Astrocyte (in vitro differentiated cells and primary cell): ENCODE measurements at regions not wholly inside any gene's neighbourhood (a gene's known extent, or its start where the extent isn't known, plus 50 kb on each side); places are given as distances from the start of the nearest gene placed in this dataset.

Experiments
- DNase-seq: peaks from one replicate; pipeline ENCODE4 v3.0.0-alpha.2; 2010; ENCODE audit warnings: low read depth
- FAIRE-seq: peaks from 2 replicates; lab custom pipeline; 2011; peaks lifted over from hg19 to GRCh38; lab: Jason Lieb, UNC
- H2AFZ ChIP-seq: 2 replicates; pipeline ENCODE4 v1.6.0; 2012; ENCODE audit warnings: low read depth, low read length, inconsistent platforms
- H3K27ac ChIP-seq: 2 replicates; pipeline ENCODE4 v1.5.1; 2011; ENCODE audit warnings: low read depth, low read length, inconsistent platforms
- H3K27me3 ChIP-seq: 2 replicates; pipeline ENCODE4 v1.6.0; 2011; ENCODE audit warnings: low read length, inconsistent platforms; ENCODE audit not compliant: insufficient read depth
- H3K36me3 ChIP-seq: 2 replicates; pipeline ENCODE4 v1.5.1; 2011; ENCODE audit warnings: low read length, inconsistent platforms; ENCODE audit not compliant: insufficient read depth
- H3K4me1 ChIP-seq: 2 replicates; pipeline ENCODE4 v1.5.1; 2011; ENCODE audit warnings: low read length, inconsistent platforms; ENCODE audit not compliant: insufficient read depth
- H3K4me2 ChIP-seq: 2 replicates; pipeline ENCODE4 v1.6.0; 2012; ENCODE audit warnings: low read length, inconsistent platforms
- H3K4me3 ChIP-seq: 2 replicates; pipeline ENCODE4 v1.5.1; 2011; ENCODE audit warnings: low read depth, mild to moderate bottlenecking, low read length, inconsistent platforms; ENCODE audit not compliant: insufficient read depth
- H3K79me2 ChIP-seq: 2 replicates; pipeline ENCODE4 v1.6.0; 2012; ENCODE audit warnings: mild to moderate bottlenecking, low read length, inconsistent platforms; ENCODE audit not compliant: insufficient read depth
- H3K9ac ChIP-seq: 2 replicates; pipeline ENCODE4 v1.6.0; 2012; ENCODE audit warnings: mild to moderate bottlenecking, low read length, inconsistent platforms
- H3K9me3 ChIP-seq: 2 replicates; pipeline ENCODE4 v1.5.1; 2012; ENCODE audit warnings: low read depth, mild to moderate bottlenecking, low read length, inconsistent platforms; ENCODE audit not compliant: insufficient read depth
- H4K20me1 ChIP-seq: 2 replicates; pipeline ENCODE4 v1.6.0; 2012; ENCODE audit warnings: low read length, inconsistent platforms; ENCODE audit not compliant: insufficient read depth
- H3K27ac Mint-ChIP-seq: one replicate; pipeline ENCODE4 v1.8.0; 2021; ENCODE audit warnings: mild to moderate bottlenecking, mixed read lengths; ENCODE audit not compliant: unreplicated experiment
- H3K27me3 Mint-ChIP-seq: one replicate; pipeline ENCODE4 v1.8.0; 2021; ENCODE audit warnings: low read depth, mixed read lengths; ENCODE audit not compliant: unreplicated experiment
- H3K36me3 Mint-ChIP-seq: one replicate; pipeline ENCODE4 v1.8.0; 2021; ENCODE audit warnings: low read depth, mixed read lengths; ENCODE audit not compliant: unreplicated experiment
- H3K4me1 Mint-ChIP-seq: one replicate; pipeline ENCODE4 v1.8.0; 2021; ENCODE audit warnings: low read depth, mixed read lengths; ENCODE audit not compliant: unreplicated experiment
- H3K4me3 Mint-ChIP-seq: one replicate; pipeline ENCODE4 v1.8.0; 2021; ENCODE audit warnings: mild to moderate bottlenecking, moderate library complexity, mixed read lengths; ENCODE audit not compliant: unreplicated experiment
- H3K9me3 Mint-ChIP-seq: one replicate; pipeline ENCODE4 v1.8.0; 2021; ENCODE audit warnings: mild to moderate bottlenecking, mixed read lengths; ENCODE audit not compliant: unreplicated experiment
- EZH2 ChIP-seq: IDR thresholded peaks from 2 replicates; pipeline ENCODE4 v1.6.1; 2012; ENCODE audit warnings: mild to moderate bottlenecking, low read length, inconsistent platforms; ENCODE audit not compliant: insufficient read depth
- TF ChIP-seq, protein P1 (sequence below): IDR thresholded peaks from 2 replicates; pipeline ENCODE4 v1.5.1; 2011; ENCODE audit warnings: low read depth, mild to moderate bottlenecking, inconsistent platforms, low read length, moderate library complexity; ENCODE audit not compliant: insufficient read depth

DNA sequence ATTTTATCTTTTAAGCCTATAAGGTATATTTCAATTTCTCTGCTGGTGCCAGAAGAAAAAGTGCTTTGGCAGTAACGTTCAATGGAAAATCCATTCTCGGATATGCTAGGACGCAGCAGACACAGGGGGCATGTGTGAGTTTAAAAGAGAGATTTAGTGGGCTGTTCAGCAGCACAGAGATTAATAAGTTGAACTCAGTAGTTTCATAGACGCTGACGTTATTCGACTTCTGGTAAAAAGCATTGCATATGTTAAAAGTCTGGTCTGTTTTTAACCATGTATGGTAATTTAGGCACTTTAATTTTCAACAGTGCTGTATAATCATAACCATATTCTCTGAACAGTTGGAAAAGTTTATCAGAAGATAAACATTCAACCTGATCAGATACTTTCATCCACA lies 99.6 kb downstream of the ATP6V1G3 start:
- Histone ChIP-seq H3K4me1 (peaks cover 20% of the 10 kb centered on the region), H3K4me2 (no peak overlapping the region), H2AFZ (no peak overlapping the region), H3K9me3 (no peaks in the 10 kb centered on the region), H3K27ac (no peak overlapping the region), H3K36me3 (no peaks in the 10 kb centered on the region), H3K27me3 (no peaks in the 10 kb centered on the region), H3K4me3 (no peak overlapping the region), H4K20me1 (no peaks in the 10 kb centered on the region), H3K9ac (no peak overlapping the region), H3K79me2 (no peaks in the 10 kb centered on the region)
- peaks cover 9% of the 10 kb centered on the region for H3K4me1 Mint-ChIP-seq
- no peaks in the 10 kb centered on the region for H3K9me3 Mint-ChIP-seq
- H3K4me3 Mint-ChIP-seq, result no peak overlapping the region
- H3K27me3 Mint-ChIP-seq, result no peaks in the 10 kb centered on the region
- DNase-seq (no peak), FAIRE-seq (peak; percentile 50)
- H3K36me3 Mint-ChIP-seq, result no peaks in the 10 kb centered on the region
- TF ChIP-seq EZH2, result no peak
- TF ChIP-seq, protein P1, sequence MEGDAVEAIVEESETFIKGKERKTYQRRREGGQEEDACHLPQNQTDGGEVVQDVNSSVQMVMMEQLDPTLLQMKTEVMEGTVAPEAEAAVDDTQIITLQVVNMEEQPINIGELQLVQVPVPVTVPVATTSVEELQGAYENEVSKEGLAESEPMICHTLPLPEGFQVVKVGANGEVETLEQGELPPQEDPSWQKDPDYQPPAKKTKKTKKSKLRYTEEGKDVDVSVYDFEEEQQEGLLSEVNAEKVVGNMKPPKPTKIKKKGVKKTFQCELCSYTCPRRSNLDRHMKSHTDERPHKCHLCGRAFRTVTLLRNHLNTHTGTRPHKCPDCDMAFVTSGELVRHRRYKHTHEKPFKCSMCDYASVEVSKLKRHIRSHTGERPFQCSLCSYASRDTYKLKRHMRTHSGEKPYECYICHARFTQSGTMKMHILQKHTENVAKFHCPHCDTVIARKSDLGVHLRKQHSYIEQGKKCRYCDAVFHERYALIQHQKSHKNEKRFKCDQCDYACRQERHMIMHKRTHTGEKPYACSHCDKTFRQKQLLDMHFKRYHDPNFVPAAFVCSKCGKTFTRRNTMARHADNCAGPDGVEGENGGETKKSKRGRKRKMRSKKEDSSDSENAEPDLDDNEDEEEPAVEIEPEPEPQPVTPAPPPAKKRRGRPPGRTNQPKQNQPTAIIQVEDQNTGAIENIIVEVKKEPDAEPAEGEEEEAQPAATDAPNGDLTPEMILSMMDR, result no peak
- no peak overlapping the region for H3K27ac Mint-ChIP-seq

DNA sequence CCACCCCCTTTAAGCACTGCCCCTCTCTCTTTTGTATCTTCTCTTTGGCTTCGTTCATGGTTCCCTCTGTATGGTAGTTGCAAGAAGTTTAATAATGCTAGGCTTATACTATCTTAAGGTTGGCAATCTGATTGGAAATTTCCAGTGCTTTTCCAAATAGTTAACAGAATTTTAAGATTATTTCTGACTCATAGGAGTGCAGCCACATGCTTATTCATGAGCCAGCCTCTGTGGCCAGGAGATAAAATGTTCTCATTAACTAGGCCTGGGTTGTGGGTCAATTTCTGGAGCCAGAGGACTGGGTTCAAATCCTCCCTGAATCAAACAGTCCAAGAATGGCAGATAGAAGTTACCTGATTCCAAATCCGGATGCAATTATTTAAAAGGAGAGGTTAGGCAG lies 103.1 kb downstream of the ATP6V1G3 start:
- Histone ChIP-seq H3K9ac (no peak overlapping the region), H3K9me3 (no peaks in the 10 kb centered on the region), H3K4me3 (no peak overlapping the region), H3K36me3 (no peaks in the 10 kb centered on the region), H3K27ac (no peak overlapping the region), H3K79me2 (no peaks in the 10 kb centered on the region), H3K27me3 (no peaks in the 10 kb centered on the region), H3K4me2 (no peak overlapping the region), H2AFZ (no peak overlapping the region), H3K4me1 (no peaks in the 10 kb centered on the region), H4K20me1 (no peaks in the 10 kb centered on the region)
- no peaks in the 10 kb centered on the region for H3K36me3 Mint-ChIP-seq
- H3K4me3 Mint-ChIP-seq, result no peak overlapping the region
- FAIRE-seq (no peak), DNase-seq (peak; percentile 71)
- no peaks in the 10 kb centered on the region for H3K27me3 Mint-ChIP-seq
- H3K9me3 Mint-ChIP-seq, result no peaks in the 10 kb centered on the region
- H3K4me1 Mint-ChIP-seq, result no peaks in the 10 kb centered on the region
- H3K27ac Mint-ChIP-seq, result no peak overlapping the region
- TF ChIP-seq, protein P1, result no peak
- no peak for TF ChIP-seq EZH2

DNA sequence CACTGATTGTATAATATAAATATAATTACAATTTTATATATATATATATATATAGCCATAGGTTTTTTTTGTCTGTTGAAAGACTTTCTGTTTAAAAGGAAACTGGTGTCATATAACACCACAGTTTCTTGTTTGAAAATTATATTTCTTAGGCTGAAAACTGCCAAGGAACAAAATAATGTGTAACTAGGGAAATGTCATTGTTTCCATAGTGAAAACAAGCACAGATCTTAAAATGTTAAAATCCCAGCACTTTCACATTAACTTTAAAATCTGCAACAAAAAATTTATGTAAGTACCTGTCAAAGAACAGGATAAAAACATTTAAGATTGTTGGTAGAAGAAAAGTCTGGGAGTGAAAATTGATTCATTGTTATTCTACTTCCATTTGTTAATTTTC lies 104.2 kb downstream of the ATP6V1G3 start:
- no peak overlapping the region for H3K4me2 ChIP-seq
- H3K4me1 ChIP-seq, result no peaks in the 10 kb centered on the region
- Mint-ChIP-seq H3K27me3 (no peaks in the 10 kb centered on the region), H3K36me3 (no peaks in the 10 kb centered on the region), H3K9me3 (peaks cover 4% of the 10 kb centered on the region), H3K4me1 (no peaks in the 10 kb centered on the region), H3K27ac (no peak overlapping the region), H3K4me3 (no peak overlapping the region)
- H3K9ac ChIP-seq, result no peak overlapping the region
- no peaks in the 10 kb centered on the region for H3K9me3 ChIP-seq
- DNase-seq (no peak), FAIRE-seq (no peak)
- H3K79me2 ChIP-seq, result no peaks in the 10 kb centered on the region
- no peak overlapping the region for H2AFZ ChIP-seq
- H4K20me1 ChIP-seq, result no peaks in the 10 kb centered on the region
- no peaks in the 10 kb centered on the region for H3K36me3 ChIP-seq
- TF ChIP-seq EZH2, result no peak
- TF ChIP-seq, protein P1, result no peak
- H3K4me3 ChIP-seq, result no peak overlapping the region
- no peaks in the 10 kb centered on the region for H3K27me3 ChIP-seq
- no peak overlapping the region for H3K27ac ChIP-seq
